ENCODE measurements at regions not wholly inside any gene's neighbourhood (a gene's known extent, or its start where the extent isn't known, plus 50 kb on each side); places are given as distances from the start of the nearest gene placed in this dataset.

- H3K27ac ChIP-seq (ENCODE audit: low read depth, low read length), result no peak overlapping the region
- no peaks in the 10 kb centered on the region for H3K4me1 ChIP-seq (ENCODE audit: insufficient read depth, low read length)
- no peak overlapping the region for H2AFZ ChIP-seq (ENCODE audit: low read length)
- no peak overlapping the region for H3K4me2 ChIP-seq (ENCODE audit: insufficient read depth, low read length)
- H3K4me3 ChIP-seq (ENCODE audit: insufficient read depth, low read length), result no peak overlapping the region
- no peaks in the 10 kb centered on the region for H3K36me3 ChIP-seq (ENCODE audit: insufficient read depth, low read length)
- DNase-seq (ENCODE audit: insufficient read length, low spot score, missing footprints), result no peak
- no peak for TF ChIP-seq CTCF (IDR thresholded peaks at IDR 0.05; ENCODE audit: extremely low read depth, low read depth, low read length)
- H3K27me3 ChIP-seq (ENCODE audit: insufficient read depth, low read length), result no peaks in the 10 kb centered on the region
- H3K79me2 ChIP-seq (ENCODE audit: insufficient read depth, low read length), result no peaks in the 10 kb centered on the region
- H3K9me3 ChIP-seq (ENCODE audit: low read depth, low read length), result no peaks in the 10 kb centered on the region
- no peaks in the 10 kb centered on the region for H4K20me1 ChIP-seq (ENCODE audit: insufficient read depth, low read length)
Observed at GRCh38 chr1:57550092-57550491, 126.2 kb upstream of the DAB1 start.

- Histone ChIP-seq H3K4me2 (ENCODE audit: insufficient read depth, low read length) (no peak overlapping the region), H4K20me1 (ENCODE audit: insufficient read depth, low read length) (no peaks in the 10 kb centered on the region), H3K79me2 (ENCODE audit: insufficient read depth, low read length) (no peaks in the 10 kb centered on the region), H3K27me3 (ENCODE audit: insufficient read depth, low read length) (no peaks in the 10 kb centered on the region), H3K4me3 (ENCODE audit: insufficient read depth, low read length) (no peak overlapping the region), H3K4me1 (ENCODE audit: insufficient read depth, low read length) (no peaks in the 10 kb centered on the region), H3K36me3 (ENCODE audit: insufficient read depth, low read length) (no peaks in the 10 kb centered on the region), H2AFZ (ENCODE audit: low read length) (no peak overlapping the region), H3K9me3 (ENCODE audit: low read depth, low read length) (no peaks in the 10 kb centered on the region), H3K27ac (ENCODE audit: low read depth, low read length) (no peak overlapping the region)
- no peak for DNase-seq (ENCODE audit: insufficient read length, low spot score, missing footprints)
- TF ChIP-seq CTCF (IDR thresholded peaks at IDR 0.05; ENCODE audit: extremely low read depth, low read depth, low read length), result no peak
Observed at GRCh38 chr1:57549300-57549699, 125.4 kb upstream of the DAB1 start.

GRCh38 chr1:57546549-57547330 lies 122.9 kb upstream of the DAB1 start:
- DNase-seq (ENCODE audit: insufficient read length, low spot score, missing footprints), result no peak
- Histone ChIP-seq H3K4me1 (ENCODE audit: insufficient read depth, low read length) (no peaks in the 10 kb centered on the region), H2AFZ (ENCODE audit: low read length) (no peak overlapping the region), H3K9me3 (ENCODE audit: low read depth, low read length) (no peaks in the 10 kb centered on the region), H4K20me1 (ENCODE audit: insufficient read depth, low read length) (no peaks in the 10 kb centered on the region), H3K27ac (ENCODE audit: low read depth, low read length) (no peak overlapping the region), H3K79me2 (ENCODE audit: insufficient read depth, low read length) (no peaks in the 10 kb centered on the region), H3K27me3 (ENCODE audit: insufficient read depth, low read length) (no peaks in the 10 kb centered on the region), H3K4me3 (ENCODE audit: insufficient read depth, low read length) (no peak overlapping the region), H3K4me2 (ENCODE audit: insufficient read depth, low read length) (no peak overlapping the region), H3K36me3 (ENCODE audit: insufficient read depth, low read length) (no peaks in the 10 kb centered on the region)
- no peak for TF ChIP-seq CTCF (IDR thresholded peaks at IDR 0.05; ENCODE audit: extremely low read depth, low read depth, low read length)

GRCh38 chr1:57544345-57544744 lies 120.5 kb upstream of the DAB1 start:
- no peak for TF ChIP-seq CTCF (IDR thresholded peaks at IDR 0.05; ENCODE audit: extremely low read depth, low read depth, low read length)
- Histone ChIP-seq H3K27ac (ENCODE audit: low read depth, low read length) (no peak overlapping the region), H3K27me3 (ENCODE audit: insufficient read depth, low read length) (no peaks in the 10 kb centered on the region), H3K9me3 (ENCODE audit: low read depth, low read length) (no peaks in the 10 kb centered on the region), H2AFZ (ENCODE audit: low read length) (no peak overlapping the region), H3K4me2 (ENCODE audit: insufficient read depth, low read length) (no peak overlapping the region), H4K20me1 (ENCODE audit: insufficient read depth, low read length) (no peaks in the 10 kb centered on the region), H3K4me3 (ENCODE audit: insufficient read depth, low read length) (no peak overlapping the region), H3K36me3 (ENCODE audit: insufficient read depth, low read length) (no peaks in the 10 kb centered on the region), H3K4me1 (ENCODE audit: insufficient read depth, low read length) (no peaks in the 10 kb centered on the region), H3K79me2 (ENCODE audit: insufficient read depth, low read length) (no peaks in the 10 kb centered on the region)
- no peak for DNase-seq (ENCODE audit: insufficient read length, low spot score, missing footprints)
